HPDE6-E6E7 (cell line): ENCODE measurements at regions not wholly inside any gene's neighbourhood (a gene's known extent, or its start where the extent isn't known, plus 50 kb on each side); places are given as distances from the start of the nearest gene placed in this dataset.

Source experiments
- DNase-seq: peaks from one replicate; pipeline ENCODE4 v3.0.0; 2011; ENCODE audit warnings: missing footprints; ENCODE audit errors: extremely low spot score

- DNase-seq = no peak
Observed at GRCh38 chr6:26214803-26215584, 127.8 kb downstream of the HFE start.

- DNase-seq = no peak
Observed at GRCh38 chr6:26215585-26216358, 128.5 kb downstream of the HFE start.

GRCh38 chr6:26216359-26216885, 129.2 kb downstream of the HFE start:
- no peak for DNase-seq

- DNase-seq = no peak
Observed at GRCh38 chr6:26216886-26217713, 129.9 kb downstream of the HFE start.

GRCh38 chr6:26217714-26218075, 130.5 kb downstream of the HFE start:
- DNase-seq = no peak

GRCh38 chr6:26218824-26219223, 131.6 kb downstream of the HFE start:
- no peak for DNase-seq

GRCh38 chr6:26220145-26220970, 133.1 kb downstream of the HFE start:
- DNase-seq = no peak

GRCh38 chr6:26221186-26221585, 134.0 kb downstream of the HFE start:
- no peak for DNase-seq

- no peak for DNase-seq
Observed at GRCh38 chr6:26222571-26222970, 135.3 kb downstream of the HFE start.

GRCh38 chr6:26223228-26223627, 136.0 kb downstream of the HFE start:
- DNase-seq = no peak

GRCh38 chr6:26223650-26224546, 136.7 kb downstream of the HFE start:
- peak; percentile 53 for DNase-seq

GRCh38 chr6:26224547-26224912, 137.3 kb downstream of the HFE start:
- no peak for DNase-seq

GRCh38 chr6:26224940-26225847, 138.0 kb downstream of the HFE start:
- DNase-seq = peak; percentile 25

- DNase-seq = no peak
Observed at GRCh38 chr6:26225848-26226578, 138.8 kb downstream of the HFE start.

- no peak for DNase-seq
Observed at GRCh38 chr6:26226579-26226967, 138.4 kb upstream of the BTN3A2 start.

GRCh38 chr6:26230351-26230750, 134.6 kb upstream of the BTN3A2 start:
- no peak for DNase-seq

GRCh38 chr6:26231006-26231587, 133.9 kb upstream of the BTN3A2 start:
- DNase-seq = no peak

- DNase-seq = no peak
Observed at GRCh38 chr6:26232306-26232939, 132.6 kb upstream of the BTN3A2 start.
